ENCODE measurements at regions not wholly inside any gene's neighbourhood (a gene's known extent, or its start where the extent isn't known, plus 50 kb on each side); places are given as distances from the start of the nearest gene placed in this dataset.

DNA sequence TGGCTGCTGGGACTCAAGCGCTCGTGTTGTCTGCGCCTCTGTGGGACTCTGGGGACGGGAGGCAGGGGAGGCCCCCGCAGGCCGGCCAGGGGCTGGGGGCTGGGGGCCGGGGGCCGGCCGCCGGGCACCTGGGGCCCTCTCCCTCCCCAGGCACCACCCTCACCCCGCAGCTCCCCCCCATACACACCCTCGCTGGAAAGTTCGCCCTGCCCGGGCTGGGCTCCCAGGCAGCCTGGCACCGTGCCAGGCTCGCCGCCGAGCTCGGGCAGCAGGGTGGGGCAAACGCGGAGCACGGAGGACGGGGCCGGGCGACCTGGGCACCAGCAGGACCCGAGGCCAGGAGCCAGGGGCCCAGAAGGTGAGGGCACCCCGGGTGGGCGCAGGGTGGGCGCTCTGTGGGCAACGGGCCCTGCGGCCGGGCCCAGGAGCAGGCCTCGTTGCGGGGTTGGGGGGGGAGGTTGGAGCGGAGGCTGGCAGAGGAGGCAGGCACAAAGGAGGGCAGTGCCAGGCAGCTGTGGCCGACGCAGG, 76.7 kb upstream of the WNT7B start:
- no peaks in the 10 kb centered on the region for H3K9me3 Mint-ChIP-seq
- Histone ChIP-seq H4K20me1 (ENCODE audit: control insufficient read depth, insufficient read depth, insufficient read length) (no peaks in the 10 kb centered on the region), H3K9ac (ENCODE audit: extremely low read depth, insufficient read length, low read length) (no peak overlapping the region), H3K79me1 (ENCODE audit: insufficient read depth, low read depth, low read length, poor library complexity, severe bottlenecking) (no peaks in the 10 kb centered on the region), H3K9me3 (ENCODE audit: control insufficient read depth, low read depth, low read length) (no peaks in the 10 kb centered on the region), H2BK120ac (ENCODE audit: low read depth, low read length, poor library complexity, severe bottlenecking) (no peak overlapping the region), H3K56ac (ENCODE audit: insufficient read length, low read depth, low read length) (no peak overlapping the region), H4K5ac (ENCODE audit: insufficient read length, low read depth, low read length) (no peak overlapping the region), H2AFZ (ENCODE audit: low read length) (no peak overlapping the region), H3K18ac (ENCODE audit: insufficient read length, low read depth, low read length) (no peak overlapping the region), H3K23ac (ENCODE audit: insufficient read length, low read depth, low read length) (no peak overlapping the region), H3K79me2 (ENCODE audit: insufficient read depth, low read length) (no peaks in the 10 kb centered on the region), H3K27me3 (ENCODE audit: insufficient read depth, low read length) (no peaks in the 10 kb centered on the region), H2BK20ac (ENCODE audit: low read depth, low read length, poor library complexity, severe bottlenecking) (no peak overlapping the region), H4K8ac (replicated peaks; ENCODE audit: insufficient read length, low read depth, low read length) (no peak overlapping the region), H3K4ac (ENCODE audit: low read depth, low read length) (no peak overlapping the region), H3K27ac (ENCODE audit: insufficient read length, low read depth, low read length) (no peak overlapping the region), H3K23me2 (ENCODE audit: insufficient read length, low read depth, low read length, poor library complexity, severe bottlenecking) (no peaks in the 10 kb centered on the region), H2BK15ac (ENCODE audit: low read depth, low read length) (no peak overlapping the region), H3K4me2 (ENCODE audit: insufficient read depth, insufficient read length, low read length) (no peak overlapping the region), H3K4me1 (ENCODE audit: insufficient read depth, low read length) (no peaks in the 10 kb centered on the region), H3K14ac (ENCODE audit: insufficient read depth, low read length) (no peak overlapping the region), H3T11ph (ENCODE audit: low read length) (no peak overlapping the region), H4K91ac (ENCODE audit: insufficient read length, low read depth, low read length) (no peak overlapping the region), H2BK12ac (ENCODE audit: insufficient read length, low read depth, low read length) (no peak overlapping the region), H2BK5ac (ENCODE audit: insufficient read length, low read length) (no peak overlapping the region), H2AK5ac (ENCODE audit: insufficient read length, low read length) (no peak overlapping the region)
- H3K27ac Mint-ChIP-seq, result no peak overlapping the region; a peak in 1 of 7 replicates
- no peak for DNase-seq
- TF ChIP-seq, protein P1, sequence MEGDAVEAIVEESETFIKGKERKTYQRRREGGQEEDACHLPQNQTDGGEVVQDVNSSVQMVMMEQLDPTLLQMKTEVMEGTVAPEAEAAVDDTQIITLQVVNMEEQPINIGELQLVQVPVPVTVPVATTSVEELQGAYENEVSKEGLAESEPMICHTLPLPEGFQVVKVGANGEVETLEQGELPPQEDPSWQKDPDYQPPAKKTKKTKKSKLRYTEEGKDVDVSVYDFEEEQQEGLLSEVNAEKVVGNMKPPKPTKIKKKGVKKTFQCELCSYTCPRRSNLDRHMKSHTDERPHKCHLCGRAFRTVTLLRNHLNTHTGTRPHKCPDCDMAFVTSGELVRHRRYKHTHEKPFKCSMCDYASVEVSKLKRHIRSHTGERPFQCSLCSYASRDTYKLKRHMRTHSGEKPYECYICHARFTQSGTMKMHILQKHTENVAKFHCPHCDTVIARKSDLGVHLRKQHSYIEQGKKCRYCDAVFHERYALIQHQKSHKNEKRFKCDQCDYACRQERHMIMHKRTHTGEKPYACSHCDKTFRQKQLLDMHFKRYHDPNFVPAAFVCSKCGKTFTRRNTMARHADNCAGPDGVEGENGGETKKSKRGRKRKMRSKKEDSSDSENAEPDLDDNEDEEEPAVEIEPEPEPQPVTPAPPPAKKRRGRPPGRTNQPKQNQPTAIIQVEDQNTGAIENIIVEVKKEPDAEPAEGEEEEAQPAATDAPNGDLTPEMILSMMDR (conservative IDR thresholded peaks at IDR 0.05), result no peak
- H3K36me3 Mint-ChIP-seq (ENCODE audit: insufficient read depth in 1 of 3, low read depth in 3 of 3), result no peaks in the 10 kb centered on the region
- WGBS (ENCODE audit: extremely low coverage, insufficient read length, low lambda C conversion rate), result no CpG with 5 or more reads among the region's 37 CpGs
- H3K4me3 Mint-ChIP-seq, result no peak overlapping the region
- peaks cover 0 to 7% of the 10 kb centered on the region in 2 experiments; a peak in 2 of 4 replicates for H3K4me1 Mint-ChIP-seq
- peaks cover 5% of the 10 kb centered on the region for H3K27me3 Mint-ChIP-seq (ENCODE audit: low read depth)
